Fibroblast of lung (primary cell): ENCODE measurements at regions not wholly inside any gene's neighbourhood (a gene's known extent, or its start where the extent isn't known, plus 50 kb on each side); places are given as distances from the start of the nearest gene placed in this dataset.

ENCODE experiments used
- CTCF ChIP-seq, 2 donors: IDR thresholded peaks in 1 of 2; conservative IDR thresholded peaks in 1 of 2; 1 replicate in 1 of 2; 2 replicates in 1 of 2; pipeline ENCODE4 v1.5.1; 2011 to 2012; ENCODE audit warnings: low read length in 2 of 2, control low read depth in 1 of 2, inconsistent platforms in 1 of 2, low read depth in 1 of 2, mild to moderate bottlenecking in 1 of 2
- EZH2 ChIP-seq: IDR thresholded peaks from 2 replicates; pipeline ENCODE4 v1.5.1; 2012; ENCODE audit warnings: low read length, control low read depth, mild to moderate bottlenecking; ENCODE audit errors: missing control alignments

DNA sequence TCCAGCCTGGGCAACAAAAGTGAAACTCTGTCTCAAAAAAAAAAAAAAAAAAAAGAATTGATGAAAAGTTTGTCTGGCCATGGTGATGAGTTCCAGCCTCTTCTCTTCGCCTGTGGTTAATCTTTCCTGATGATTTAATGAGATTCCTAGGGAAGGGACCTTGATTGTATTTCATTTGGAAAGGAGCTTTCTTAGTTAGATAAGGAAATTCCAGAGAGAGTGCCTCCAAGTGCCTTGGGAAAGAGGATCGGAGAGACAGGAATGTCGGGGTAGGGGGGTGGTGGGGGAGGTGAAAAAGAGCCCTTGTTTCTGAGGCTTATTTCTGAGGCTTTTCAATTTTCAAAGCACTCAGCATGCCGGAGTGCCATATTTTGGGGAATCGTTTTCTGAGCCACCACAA, 93.2 kb upstream of the SIAH1 start:
- no peak for TF ChIP-seq CTCF (conservative IDR thresholded peaks at IDR 0.05 in 1 of 2, IDR thresholded peaks at IDR 0.05 in 1 of 2; ENCODE audit: low read depth in 1 of 2, low read length in 2 of 2)
- TF ChIP-seq EZH2: no peak
